Keratinocyte (primary cell): ENCODE measurements at regions not wholly inside any gene's neighbourhood (a gene's known extent, or its start where the extent isn't known, plus 50 kb on each side); places are given as distances from the start of the nearest gene placed in this dataset.

Experiments
- CTCF ChIP-seq, 3 experiments: IDR thresholded peaks in 1 of 3; conservative IDR thresholded peaks in 1 of 3; optimal IDR thresholded peaks in 1 of 3; 2 replicates in 2 of 3; 3 replicates in 1 of 3; pipeline versions ENCODE3 to v1.5.1; 2011; ENCODE audit warnings: low read length in 3 of 3, mild to moderate bottlenecking in 3 of 3, moderate library complexity in 2 of 3, control low read depth in 1 of 3, inconsistent platforms in 1 of 3; ENCODE audit not compliant: insufficient read depth in 2 of 3; ENCODE audit errors: extremely low read depth in 1 of 3
- EZH2 ChIP-seq: IDR thresholded peaks from one replicate; pipeline ENCODE4 v1.6.1; 2012; ENCODE audit warnings: inconsistent platforms, mild to moderate bottlenecking, low read length, moderate library complexity

DNA sequence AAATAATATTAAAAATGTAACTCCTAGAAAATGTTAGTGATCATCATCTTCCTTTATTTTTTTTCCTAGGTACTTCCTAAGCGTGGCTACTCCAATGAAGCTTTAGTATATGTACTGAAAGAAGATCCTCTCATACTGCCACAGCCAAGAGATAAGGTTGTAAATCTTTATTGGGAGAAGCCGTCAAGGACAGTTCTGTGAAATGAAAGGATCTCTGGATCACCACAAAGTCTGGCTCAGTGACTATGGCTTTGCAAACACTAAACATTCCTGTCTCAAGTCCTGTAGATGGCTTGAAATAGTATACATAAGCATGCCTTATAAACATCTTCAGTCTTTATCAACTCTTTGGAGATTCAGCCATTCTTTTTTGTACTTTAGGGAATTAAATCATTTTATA, 61.2 kb upstream of the DPH5 start:
- TF ChIP-seq CTCF (optimal IDR thresholded peaks at IDR 0.05 in 1 of 3, IDR thresholded peaks at IDR 0.05 in 1 of 3, conservative IDR thresholded peaks at IDR 0.05 in 1 of 3; ENCODE audit: extremely low read depth in 1 of 3, insufficient read depth in 2 of 3, low read length in 3 of 3) (no peak), EZH2 (no peak)
